Ureter (tissue), 1 donor: ENCODE measurements at regions not wholly inside any gene's neighbourhood (a gene's known extent, or its start where the extent isn't known, plus 50 kb on each side); places are given as distances from the start of the nearest gene placed in this dataset.
"Not testable (repeated sequence)": the region's sequence is repeated elsewhere in the genome, so short reads cannot be mapped to it uniquely, and the experiment has no call there.

Experiments used
- DNase-seq: peaks from one replicate; pipeline ENCODE4 v3.0.0-alpha.2; 2020; ENCODE audit warnings: low spot score
- donor health status: DM: yes; HTN: yes; CAD: no.

- no peak for DNase-seq
Observed at GRCh38 chr6:78583079-78583478, 284.3 kb upstream of the IRAK1BP1 start.

- no peak for DNase-seq
Observed at GRCh38 chr6:78589436-78589835, 277.9 kb upstream of the IRAK1BP1 start.

- DNase-seq = no peak
Observed at GRCh38 chr6:78593898-78594667, 273.3 kb upstream of the IRAK1BP1 start.

- no peak for DNase-seq
Observed at GRCh38 chr6:78594668-78595066, 272.7 kb upstream of the IRAK1BP1 start.

- DNase-seq = no peak
Observed at GRCh38 chr6:78597966-78598365, 269.4 kb upstream of the IRAK1BP1 start.

GRCh38 chr6:78598966-78599365 is 268.4 kb upstream of the IRAK1BP1 start:
- DNase-seq = no peak

- DNase-seq = no peak
Observed at GRCh38 chr6:78599526-78599925, 267.8 kb upstream of the IRAK1BP1 start.

GRCh38 chr6:78605909-78606446 is 261.4 kb upstream of the IRAK1BP1 start:
- DNase-seq = no peak

GRCh38 chr6:78607189-78607588 is 260.2 kb upstream of the IRAK1BP1 start:
- no peak for DNase-seq

- no peak for DNase-seq
Observed at GRCh38 chr6:78611102-78611620, 256.2 kb upstream of the IRAK1BP1 start.

GRCh38 chr6:78611886-78612480 is 255.4 kb upstream of the IRAK1BP1 start:
- no peak for DNase-seq

- DNase-seq = no peak
Observed at GRCh38 chr6:78614961-78615360, 252.4 kb upstream of the IRAK1BP1 start.

GRCh38 chr6:78615430-78615904 is 251.9 kb upstream of the IRAK1BP1 start:
- no peak for DNase-seq

GRCh38 chr6:78618970-78619369 is 248.4 kb upstream of the IRAK1BP1 start:
- no peak for DNase-seq

GRCh38 chr6:78623554-78623953 is 243.8 kb upstream of the IRAK1BP1 start:
- DNase-seq = no peak

GRCh38 chr6:78629154-78629721 is 238.1 kb upstream of the IRAK1BP1 start:
- DNase-seq = no peak

- DNase-seq = no peak
Observed at GRCh38 chr6:78629836-78630235, 237.5 kb upstream of the IRAK1BP1 start.

GRCh38 chr6:78631976-78632375 is 235.4 kb upstream of the IRAK1BP1 start:
- no peak for DNase-seq

GRCh38 chr6:78639111-78640110 is 227.9 kb upstream of the IRAK1BP1 start:
- DNase-seq = no peak

- DNase-seq = not testable (repeated sequence)
Observed at GRCh38 chr6:78643976-78644375, 223.4 kb upstream of the IRAK1BP1 start.
